B cell (primary cell): ENCODE measurements at regions not wholly inside any gene's neighbourhood (a gene's known extent, or its start where the extent isn't known, plus 50 kb on each side); places are given as distances from the start of the nearest gene placed in this dataset.

Source experiments
- CTCF ChIP-seq: fragments of 200-600 bp; IDR thresholded peaks from one replicate; pipeline ENCODE4 v1.8.0; 2022; ENCODE audit warnings: antibody characterized with exemption, mild to moderate bottlenecking
- EZH2 ChIP-seq: IDR thresholded peaks from 2 replicates; pipeline ENCODE4 v1.6.1; 2012; ENCODE audit warnings: borderline replicate concordance, low read depth, mild to moderate bottlenecking, moderate library complexity, low read length; ENCODE audit not compliant: insufficient read depth, poor library complexity, severe bottlenecking

DNA sequence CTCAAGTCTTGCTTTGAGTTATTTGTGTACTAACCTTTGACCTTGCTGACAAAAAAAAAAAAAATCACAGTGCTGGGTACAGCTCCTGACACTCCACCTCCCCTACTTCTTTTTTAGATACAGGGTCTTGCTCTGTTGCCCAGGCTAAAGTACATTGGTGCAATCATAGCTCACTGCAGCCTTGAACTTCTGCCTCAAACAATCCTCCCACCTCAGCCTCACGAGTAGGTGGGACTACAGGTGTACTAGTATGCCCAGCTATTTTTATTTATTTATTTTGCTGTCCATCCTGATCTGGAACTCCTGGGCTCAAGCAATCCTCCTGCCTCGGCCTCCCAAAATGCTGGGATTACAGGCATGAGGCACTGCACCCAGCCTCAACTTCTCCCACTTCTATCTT lies 57.2 kb upstream of the KCNMB1 start:
- no peak for TF ChIP-seq EZH2
- TF ChIP-seq CTCF, result no peak
